Panc1 (cell line): ENCODE measurements at regions not wholly inside any gene's neighbourhood (a gene's known extent, or its start where the extent isn't known, plus 50 kb on each side); places are given as distances from the start of the nearest gene placed in this dataset.

Experiments
- ATAC-seq: fragments of 200-7000 bp; cut with Tn5 transposase; 2 replicates; pipeline ENCODE4 v1.9.1; 2020; ENCODE audit warnings: mild to moderate bottlenecking, moderate library complexity
- BruUV-seq: library from RNA; stranded (reverse); fragments of 400-500 nt; replicated peaks from 2 replicates; lab custom pipeline; 2021; lab: Mats Ljungman, UMichigan
- CTCF ChIA-PET: fragments of 300-600 bp; sonication (Branson Sonifier 250); formaldehyde crosslinking; loops from one replicate; lab custom pipeline; 2022; ENCODE audit warnings: antibody characterized with exemption; lab: Charles Lee
- POLR2A ChIA-PET: fragments of 300-600 bp; sonication (Branson Sonifier 250); formaldehyde crosslinking; loops from one replicate; lab custom pipeline; 2022; ENCODE audit warnings: antibody characterized with exemption; lab: Charles Lee
- DNase-seq: peaks from one replicate; pipeline ENCODE4 v3.0.0-alpha.2; 2010; ENCODE audit warnings: low read depth, low spot score
- H3K27ac ChIP-seq: 2 replicates; pipeline ENCODE4 v1.5.1; 2011; ENCODE audit warnings: mild to moderate bottlenecking, low read length, inconsistent platforms
- H3K27me3 ChIP-seq: fragments of 200-500 bp; sonication (Bioruptor generic); 2 replicates; pipeline ENCODE4 v1.6.0; 2014; ENCODE audit warnings: low read length, inconsistent platforms; ENCODE audit not compliant: control insufficient read depth, insufficient read depth
- H3K36me3 ChIP-seq: fragments of 200-500 bp; sonication (Bioruptor generic); 2 replicates; pipeline ENCODE4 v1.5.1; 2014; ENCODE audit warnings: inconsistent platforms, mild to moderate bottlenecking, low read length, moderate library complexity; ENCODE audit not compliant: control insufficient read depth, insufficient read depth
- H3K4me1 ChIP-seq: 2 replicates; pipeline ENCODE4 v1.5.1; 2011; ENCODE audit warnings: inconsistent platforms, mild to moderate bottlenecking, low read length, moderate library complexity; ENCODE audit not compliant: control insufficient read depth, insufficient read depth
- H3K4me3 ChIP-seq, 2 experiments: 2 replicates each; pipeline ENCODE4 v1.5.1; 2011 to 2012; ENCODE audit warnings: low read depth in 2 of 2, low read length in 2 of 2, mild to moderate bottlenecking in 2 of 2, inconsistent platforms in 1 of 2, moderate library complexity in 1 of 2
- H3K9me3 ChIP-seq: fragments of 200-500 bp; sonication (Bioruptor generic); 2 replicates; pipeline ENCODE4 v1.5.1; 2014; ENCODE audit warnings: low read depth, mild to moderate bottlenecking, inconsistent platforms, low read length, moderate library complexity; ENCODE audit not compliant: control insufficient read depth, insufficient read depth
- POLR2AphosphoS5 ChIP-seq: IDR thresholded peaks from 2 replicates; pipeline ENCODE4 v1.6.1; 2012; ENCODE audit warnings: mild to moderate bottlenecking, low read depth, low read length, moderate library complexity
- REST ChIP-seq, 2 experiments: IDR thresholded peaks; 2 replicates each; pipeline ENCODE4 v1.6.1; 2011 to 2012; ENCODE audit warnings: low read depth in 2 of 2, control low read depth in 1 of 2, low read length in 1 of 2, mild to moderate bottlenecking in 1 of 2, moderate library complexity in 1 of 2; ENCODE audit not compliant: insufficient read depth in 1 of 2
- SIN3A ChIP-seq: IDR thresholded peaks from 2 replicates; pipeline ENCODE4 v1.6.1; 2012; ENCODE audit warnings: low read depth, mild to moderate bottlenecking, low read length, moderate library complexity, borderline replicate concordance; ENCODE audit not compliant: insufficient read depth
- TCF7L2 ChIP-seq: IDR thresholded peaks from 2 replicates; pipeline ENCODE4 v1.6.1; 2011; ENCODE audit warnings: mild to moderate bottlenecking, low read depth, low read length, inconsistent platforms
- in situ Hi-C: cut with HindIII; loops from 2 replicates; pipeline ENCODE4 v1.10.0; 2016; ENCODE audit warnings: low sequenced_read_pairs, low pct_unique_long_range_greater_than_20kb
- intact Hi-C: fragments of 100-400 bp; cut with micrococcal nuclease; formaldehyde crosslinking; loops from one replicate; pipeline ENCODE4 v1.10.0; 2022; ENCODE audit not compliant: unreplicated experiment
- TF ChIP-seq, protein P1 (sequence below): fragments of 450-650 bp; IDR thresholded peaks from 2 replicates; pipeline ENCODE4 v1.5.1; 2017; ENCODE audit warnings: mild to moderate bottlenecking

DNA sequence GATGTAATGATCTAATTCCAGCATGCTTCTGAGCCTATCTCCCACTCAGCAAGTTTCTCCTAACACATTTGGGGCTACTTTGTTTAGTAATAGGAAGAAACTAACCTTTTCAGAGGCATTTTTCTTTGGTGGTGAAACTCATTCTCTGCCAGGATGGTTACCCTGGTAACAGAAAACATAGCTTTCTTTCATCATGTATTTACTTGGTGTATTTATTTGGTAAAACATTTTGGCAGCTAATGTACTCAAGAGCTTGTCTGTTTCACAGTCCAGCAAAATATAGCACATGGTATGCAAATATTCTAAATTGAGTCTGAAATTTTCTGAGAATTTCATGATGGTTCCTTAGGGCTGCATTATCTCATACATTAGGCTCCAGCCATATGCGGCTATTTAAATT lies 100.0 kb downstream of the SLC35B3 start:
- in situ Hi-C loops = no loop called here
- Histone ChIP-seq H3K27ac (no peak overlapping the region), H3K36me3 (no peaks in the 10 kb centered on the region), H3K4me3 (no peak overlapping the region), H3K9me3 (no peaks in the 10 kb centered on the region), H3K4me1 (no peaks in the 10 kb centered on the region), H3K27me3 (no peaks in the 10 kb centered on the region)
- intact Hi-C loops = no loop called here
- POLR2A ChIA-PET = no interaction called here
- BruUV-seq = no TSS peak
- CTCF ChIA-PET = no interaction called here
- ATAC-seq (no peak), DNase-seq (no peak)
- TF ChIP-seq SIN3A (no peak), REST (IDR thresholded peaks at IDR 0.05; ENCODE audit: insufficient read depth in 1 of 2, low read depth in 2 of 2, low read length in 1 of 2) (no peak), TCF7L2 (no peak), POLR2AphosphoS5 (no peak)
- TF ChIP-seq, protein P1, sequence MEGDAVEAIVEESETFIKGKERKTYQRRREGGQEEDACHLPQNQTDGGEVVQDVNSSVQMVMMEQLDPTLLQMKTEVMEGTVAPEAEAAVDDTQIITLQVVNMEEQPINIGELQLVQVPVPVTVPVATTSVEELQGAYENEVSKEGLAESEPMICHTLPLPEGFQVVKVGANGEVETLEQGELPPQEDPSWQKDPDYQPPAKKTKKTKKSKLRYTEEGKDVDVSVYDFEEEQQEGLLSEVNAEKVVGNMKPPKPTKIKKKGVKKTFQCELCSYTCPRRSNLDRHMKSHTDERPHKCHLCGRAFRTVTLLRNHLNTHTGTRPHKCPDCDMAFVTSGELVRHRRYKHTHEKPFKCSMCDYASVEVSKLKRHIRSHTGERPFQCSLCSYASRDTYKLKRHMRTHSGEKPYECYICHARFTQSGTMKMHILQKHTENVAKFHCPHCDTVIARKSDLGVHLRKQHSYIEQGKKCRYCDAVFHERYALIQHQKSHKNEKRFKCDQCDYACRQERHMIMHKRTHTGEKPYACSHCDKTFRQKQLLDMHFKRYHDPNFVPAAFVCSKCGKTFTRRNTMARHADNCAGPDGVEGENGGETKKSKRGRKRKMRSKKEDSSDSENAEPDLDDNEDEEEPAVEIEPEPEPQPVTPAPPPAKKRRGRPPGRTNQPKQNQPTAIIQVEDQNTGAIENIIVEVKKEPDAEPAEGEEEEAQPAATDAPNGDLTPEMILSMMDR = no peak

GRCh38 chr6:8334113-8334512 lies 101.2 kb downstream of the SLC35B3 start:
- no peak for DNase-seq
- no peaks in the 10 kb centered on the region for H3K36me3 ChIP-seq
- no peak for ATAC-seq
- no peaks in the 10 kb centered on the region for H3K4me1 ChIP-seq
- TF ChIP-seq REST (IDR thresholded peaks at IDR 0.05; ENCODE audit: insufficient read depth in 1 of 2, low read depth in 2 of 2, low read length in 1 of 2) (no peak), POLR2AphosphoS5 (no peak), TCF7L2 (no peak), SIN3A (no peak)
- TF ChIP-seq, protein P1 = no peak
- H3K27me3 ChIP-seq = no peaks in the 10 kb centered on the region
- no peak overlapping the region for H3K4me3 ChIP-seq
- H3K9me3 ChIP-seq = no peaks in the 10 kb centered on the region
- BruUV-seq = no TSS peak
- H3K27ac ChIP-seq = no peak overlapping the region
- in situ Hi-C loops = no loop called here
- intact Hi-C loops = no loop called here
- ChIA-PET POLR2A (no interaction called here), CTCF (no interaction called here)
